Sigmoid colon (tissue), 6 donors: ENCODE measurements at regions not wholly inside any gene's neighbourhood (a gene's known extent, or its start where the extent isn't known, plus 50 kb on each side); places are given as distances from the start of the nearest gene placed in this dataset.

ENCODE experiments used
- DNase-seq: peaks from one replicate; pipeline ENCODE4 v3.0.0-alpha.2; 2019
- H3K27ac ChIP-seq, 4 donors: fragments of 200-600 bp; sonication (generic); one replicate each; pipeline ENCODE4 v1.5.1; 2016 to 2019; ENCODE audit warnings: mild to moderate bottlenecking in 1 of 4
- H3K27me3 ChIP-seq, 3 donors: fragments of 200-600 bp; sonication (generic); one replicate each; pipeline ENCODE4 v1.5.1; 2019; ENCODE audit warnings: mild to moderate bottlenecking in 1 of 3
- H3K36me3 ChIP-seq, 4 donors: fragments of 200-600 bp; sonication (generic); one replicate each; pipeline ENCODE4 v1.5.1; 2016 to 2019
- H3K4me1 ChIP-seq, 4 donors: fragments of 200-600 bp; sonication (generic); one replicate each; pipeline ENCODE4 v1.5.1; 2017 to 2019
- H3K4me3 ChIP-seq, 4 donors: fragments of 200-600 bp; sonication (generic); one replicate each; pipeline ENCODE4 v1.5.1; 2017 to 2019; ENCODE audit warnings: mild to moderate bottlenecking in 2 of 4, moderate library complexity in 1 of 4
- H3K9me3 ChIP-seq, 4 donors: fragments of 200-600 bp in 3 of 4; sonication (generic) in 3 of 4; one replicate each; pipeline versions ENCODE4 v1.5.1 to v1.6.1; 2013 to 2019
- EP300 ChIP-seq, 4 donors: sonication (generic); formaldehyde crosslinking; IDR thresholded peaks; one replicate each; pipeline ENCODE4 v1.6.1; 2017; ENCODE audit warnings: antibody characterized with exemption in 4 of 4
- POLR2A ChIP-seq, 2 donors: fragments of 450-650 bp; IDR thresholded peaks; one replicate each; pipeline ENCODE4 v1.6.1; 2016; ENCODE audit warnings: antibody characterized with exemption in 2 of 2, mild to moderate bottlenecking in 2 of 2, moderate library complexity in 2 of 2
- POLR2AphosphoS5 ChIP-seq, 4 donors: sonication (generic); formaldehyde crosslinking; IDR thresholded peaks; one replicate each; pipeline ENCODE4 v1.6.1; 2017; ENCODE audit warnings: antibody characterized with exemption in 4 of 4
- WGBS, 2 donors: extraction: QIAGEN DNeasy Blood & Tissue Kit; methylation state at CpG; one replicate each; pipeline ENCODE4 v1.1.7; 2013; 5-methylcytosine and 5-hydroxymethylcytosine counted together
- intact Hi-C: fragments of 100-400 bp; cut with DNase I; formaldehyde crosslinking; loops from one replicate; pipeline ENCODE4 v1.15.1; 2023
- TF ChIP-seq, protein P1 (sequence below), 4 experiments: fragments of 450-650 bp in 3 of 4; fragments of 200-600 bp in 1 of 4; IDR thresholded peaks; one replicate each; pipeline ENCODE4 v1.5.1; 2016 to 2019; ENCODE audit warnings: antibody characterized with exemption in 4 of 4, mild to moderate bottlenecking in 3 of 4, moderate library complexity in 2 of 4
- donor health status: healthy with polysubstance abuse.
- donor health status: healthy.

DNA sequence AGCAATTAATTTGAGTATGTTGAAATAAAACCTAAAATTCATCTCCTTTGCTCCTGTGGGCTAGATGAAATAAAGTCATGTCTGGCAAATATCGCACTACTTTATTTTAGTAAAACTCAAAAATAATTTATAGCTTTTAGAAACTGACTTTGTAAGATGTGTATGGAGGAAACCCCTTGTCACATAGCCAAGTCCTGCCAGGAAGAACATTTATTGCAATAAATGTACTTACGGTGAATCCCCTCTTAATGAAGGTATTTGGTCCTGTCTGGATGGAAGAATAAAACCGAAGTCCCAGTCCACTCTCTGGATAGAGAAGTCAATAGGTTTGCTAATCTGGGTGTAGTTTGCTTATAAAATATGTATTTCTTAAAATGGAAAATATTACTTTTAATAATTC is 1226.8 kb upstream of the MAP3K7 start:
- Histone ChIP-seq H3K4me1 (no peaks in the 10 kb centered on the region), H3K27me3 (no peaks in the 10 kb centered on the region), H3K27ac (no peak overlapping the region), H3K4me3 (no peak overlapping the region), H3K9me3 (no peaks in the 10 kb centered on the region), H3K36me3 (no peaks in the 10 kb centered on the region)
- no peak for TF ChIP-seq EP300 (IDR thresholded peaks at IDR 0.05)
- no peak for TF ChIP-seq POLR2A (IDR thresholded peaks at IDR 0.05)
- no peak for TF ChIP-seq POLR2AphosphoS5 (IDR thresholded peaks at IDR 0.05)
- TF ChIP-seq, protein P1, sequence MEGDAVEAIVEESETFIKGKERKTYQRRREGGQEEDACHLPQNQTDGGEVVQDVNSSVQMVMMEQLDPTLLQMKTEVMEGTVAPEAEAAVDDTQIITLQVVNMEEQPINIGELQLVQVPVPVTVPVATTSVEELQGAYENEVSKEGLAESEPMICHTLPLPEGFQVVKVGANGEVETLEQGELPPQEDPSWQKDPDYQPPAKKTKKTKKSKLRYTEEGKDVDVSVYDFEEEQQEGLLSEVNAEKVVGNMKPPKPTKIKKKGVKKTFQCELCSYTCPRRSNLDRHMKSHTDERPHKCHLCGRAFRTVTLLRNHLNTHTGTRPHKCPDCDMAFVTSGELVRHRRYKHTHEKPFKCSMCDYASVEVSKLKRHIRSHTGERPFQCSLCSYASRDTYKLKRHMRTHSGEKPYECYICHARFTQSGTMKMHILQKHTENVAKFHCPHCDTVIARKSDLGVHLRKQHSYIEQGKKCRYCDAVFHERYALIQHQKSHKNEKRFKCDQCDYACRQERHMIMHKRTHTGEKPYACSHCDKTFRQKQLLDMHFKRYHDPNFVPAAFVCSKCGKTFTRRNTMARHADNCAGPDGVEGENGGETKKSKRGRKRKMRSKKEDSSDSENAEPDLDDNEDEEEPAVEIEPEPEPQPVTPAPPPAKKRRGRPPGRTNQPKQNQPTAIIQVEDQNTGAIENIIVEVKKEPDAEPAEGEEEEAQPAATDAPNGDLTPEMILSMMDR (IDR thresholded peaks at IDR 0.05), result no peak
- no peak for DNase-seq
- WGBS, 2 donors, result 63 to 87% methylated on average over 3 of the region's 3 CpGs
- intact Hi-C loops, result no loop called here

DNA sequence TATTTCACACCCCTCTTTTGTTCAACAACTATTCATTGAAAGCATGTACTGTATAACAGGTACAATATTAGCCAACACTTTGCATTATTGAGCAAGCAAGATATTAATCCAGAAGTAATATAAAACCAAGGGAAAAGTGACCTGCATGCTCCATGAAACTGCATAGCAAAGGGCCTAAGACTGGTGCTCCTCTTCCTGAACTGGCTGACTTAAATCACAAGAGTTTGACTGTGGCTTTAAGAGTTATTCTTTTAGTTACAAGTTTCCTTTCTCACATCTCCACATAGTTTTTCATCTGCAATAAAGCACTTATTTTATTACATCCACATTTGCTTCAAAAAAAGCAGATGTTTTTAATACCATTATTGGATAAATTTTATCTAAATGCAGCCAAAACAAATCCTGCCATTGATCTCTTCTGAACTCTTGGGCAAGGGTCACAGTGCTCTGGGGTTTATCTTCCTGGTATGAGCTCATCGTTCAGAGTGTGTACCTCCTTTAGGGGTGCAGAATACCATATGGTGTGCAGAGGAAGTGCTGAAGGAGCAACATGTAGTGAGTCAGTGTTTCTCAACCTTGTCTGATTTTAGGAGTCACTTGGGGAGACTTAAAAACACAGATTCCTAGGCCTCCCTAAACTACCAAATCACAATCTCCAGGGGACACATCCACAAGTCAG is 1225.9 kb upstream of the MAP3K7 start:
- TF ChIP-seq EP300 (IDR thresholded peaks at IDR 0.05), result no peak
- TF ChIP-seq POLR2A (IDR thresholded peaks at IDR 0.05), result no peak
- TF ChIP-seq, protein P1 (IDR thresholded peaks at IDR 0.05), result no peak
- TF ChIP-seq POLR2AphosphoS5 (IDR thresholded peaks at IDR 0.05), result no peak
- H3K36me3 ChIP-seq, result no peaks in the 10 kb centered on the region
- H3K9me3 ChIP-seq, result no peaks in the 10 kb centered on the region
- no peak for DNase-seq
- intact Hi-C loops, result no loop called here
- H3K4me3 ChIP-seq, result no peak overlapping the region
- H3K27me3 ChIP-seq, result no peaks in the 10 kb centered on the region
- 7 to 16% methylated on average over 1 of the region's 1 CpG for WGBS, 2 donors
- H3K4me1 ChIP-seq, result no peaks in the 10 kb centered on the region
- H3K27ac ChIP-seq, result no peak overlapping the region

DNA sequence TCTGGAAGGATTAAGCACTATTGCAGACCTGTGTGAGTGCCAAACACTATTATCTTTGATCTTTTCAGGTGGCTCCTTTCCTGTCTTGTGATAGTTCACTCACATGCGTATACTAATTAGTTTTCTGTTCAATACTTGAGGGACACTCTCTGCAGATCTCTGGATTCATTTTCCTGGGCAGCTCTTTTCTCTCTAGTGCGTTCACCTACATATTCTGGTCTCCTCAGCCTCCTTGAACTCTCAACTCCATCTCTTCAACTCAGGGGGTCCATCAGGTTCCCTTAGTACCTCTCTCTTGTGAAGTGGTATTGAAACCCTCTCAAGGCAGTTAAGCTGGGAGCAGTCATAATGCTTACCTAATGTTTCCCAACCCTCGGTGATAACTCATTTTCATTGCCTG is 1218.1 kb upstream of the MAP3K7 start:
- WGBS, 2 donors, result 88 to 93% methylated on average over 3 of the region's 3 CpGs
- no peak for TF ChIP-seq POLR2A (IDR thresholded peaks at IDR 0.05)
- TF ChIP-seq EP300 (IDR thresholded peaks at IDR 0.05), result no peak
- TF ChIP-seq POLR2AphosphoS5 (IDR thresholded peaks at IDR 0.05), result no peak
- TF ChIP-seq, protein P1 (IDR thresholded peaks at IDR 0.05), result no peak
- DNase-seq, result no peak

DNA sequence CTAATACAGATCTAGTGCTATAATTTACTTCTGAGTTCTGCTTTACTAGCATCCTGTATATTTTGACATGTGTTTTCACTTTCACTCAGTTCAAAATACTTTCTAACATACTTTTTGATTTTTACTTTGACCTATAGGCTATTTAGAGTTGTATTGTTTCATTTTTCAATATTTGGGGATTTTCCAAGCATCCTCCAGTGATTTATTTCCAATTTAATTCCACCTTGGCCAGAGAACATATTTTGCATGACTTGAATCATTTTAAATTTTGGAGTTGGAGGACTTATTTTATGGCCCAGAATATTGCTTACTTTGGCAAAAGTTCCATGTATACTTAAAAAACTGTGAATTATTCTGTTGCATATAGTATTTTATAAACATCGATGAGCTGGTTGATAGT is 1215.6 kb upstream of the MAP3K7 start:
- intact Hi-C loops, result no loop called here
- Histone ChIP-seq H3K4me1 (no peaks in the 10 kb centered on the region), H3K4me3 (no peak overlapping the region), H3K27me3 (no peaks in the 10 kb centered on the region), H3K36me3 (no peaks in the 10 kb centered on the region), H3K9me3 (no peaks in the 10 kb centered on the region), H3K27ac (no peak overlapping the region)
- DNase-seq, result no peak
- WGBS, 2 donors, result 88 to 96% methylated on average over 1 of the region's 1 CpG
- TF ChIP-seq POLR2A (IDR thresholded peaks at IDR 0.05) (no peak), EP300 (IDR thresholded peaks at IDR 0.05) (no peak), POLR2AphosphoS5 (IDR thresholded peaks at IDR 0.05) (no peak)
- TF ChIP-seq, protein P1 (IDR thresholded peaks at IDR 0.05), result no peak

More for the DNA sequence above, 1218.1 kb upstream of the MAP3K7 start:
- Histone ChIP-seq H3K4me1 (no peaks in the 10 kb centered on the region), H3K36me3 (no peaks in the 10 kb centered on the region), H3K9me3 (no peaks in the 10 kb centered on the region), H3K27ac (no peak overlapping the region), H3K27me3 (no peaks in the 10 kb centered on the region), H3K4me3 (no peak overlapping the region)
- intact Hi-C loops, result no loop called here

DNA sequence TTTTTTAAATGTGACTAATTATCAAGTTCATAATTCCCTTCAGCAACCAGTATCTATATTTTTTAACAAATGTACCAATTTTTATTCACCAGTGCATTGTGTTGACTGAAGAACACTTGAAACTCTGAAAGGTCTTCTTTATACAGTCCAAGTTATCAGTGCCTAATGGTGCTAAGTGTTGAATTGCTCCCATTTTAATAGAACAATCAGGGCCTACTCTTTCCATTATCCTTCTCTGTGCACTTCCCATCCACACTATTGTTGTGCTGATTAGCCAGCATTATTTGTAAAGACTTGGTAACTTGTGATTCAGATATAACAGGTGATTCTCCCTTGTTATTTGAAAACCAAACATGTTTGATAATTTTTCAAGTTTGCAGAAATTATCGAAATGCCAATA is 1209.7 kb upstream of the MAP3K7 start:
- WGBS, 2 donors, result 88 to 91% methylated on average over 1 of the region's 1 CpG
- intact Hi-C loops, result no loop called here

More for the DNA sequence above, 1209.7 kb upstream of the MAP3K7 start:
- no peaks in the 10 kb centered on the region for H3K27me3 ChIP-seq
- no peak overlapping the region for H3K4me3 ChIP-seq
- no peaks in the 10 kb centered on the region for H3K36me3 ChIP-seq
- TF ChIP-seq, protein P1 (IDR thresholded peaks at IDR 0.05), result no peak
- TF ChIP-seq POLR2A (IDR thresholded peaks at IDR 0.05) (no peak), EP300 (IDR thresholded peaks at IDR 0.05) (no peak), POLR2AphosphoS5 (IDR thresholded peaks at IDR 0.05) (no peak)
- no peak for DNase-seq
- no peaks in the 10 kb centered on the region for H3K4me1 ChIP-seq
- H3K27ac ChIP-seq, result no peak overlapping the region
- H3K9me3 ChIP-seq, result no peaks in the 10 kb centered on the region
